ENCODE measurements at regions not wholly inside any gene's neighbourhood (a gene's known extent, or its start where the extent isn't known, plus 50 kb on each side); places are given as distances from the start of the nearest gene placed in this dataset.

DNA sequence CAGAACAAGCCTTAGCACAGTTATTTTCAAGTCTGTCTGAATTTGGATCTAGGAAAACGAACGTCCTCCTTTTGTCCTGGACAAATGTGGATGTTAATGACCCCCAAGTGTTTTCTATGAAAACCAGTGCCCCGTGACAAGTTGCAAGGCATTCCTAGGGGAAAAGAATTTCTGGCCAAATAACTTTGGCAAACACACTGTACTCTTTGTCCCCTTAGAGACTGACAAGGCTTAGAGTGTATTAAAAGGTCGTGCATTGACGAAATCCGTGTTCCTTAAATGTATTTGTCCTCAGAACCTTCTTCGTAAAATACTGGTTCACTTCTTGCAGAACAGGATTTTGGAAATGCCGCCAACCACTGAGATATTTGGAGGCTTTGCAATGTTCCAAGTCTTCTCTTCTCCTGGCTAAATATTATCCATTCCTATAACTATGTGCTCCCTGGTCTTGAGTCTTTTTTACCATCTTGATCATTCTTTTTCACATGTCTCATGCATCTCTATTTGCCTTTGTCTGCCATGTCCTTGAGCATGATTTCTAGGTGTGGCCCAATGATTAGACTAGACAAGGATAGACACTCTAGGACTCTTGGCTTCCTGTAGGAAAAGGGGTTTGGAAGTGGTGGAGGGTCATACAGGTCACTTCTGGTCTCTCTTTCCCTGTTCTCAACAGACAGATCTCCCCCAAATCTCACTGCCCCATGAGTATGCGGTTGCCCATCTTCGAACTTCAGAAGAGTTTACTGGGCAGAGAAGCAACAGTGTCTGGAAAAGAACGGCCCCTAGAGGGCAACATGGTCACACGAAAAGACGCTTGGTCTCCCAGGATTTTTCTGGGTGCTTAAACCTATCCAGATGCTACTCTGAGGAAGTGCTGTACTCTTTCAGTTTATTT, 117.5 kb downstream of the EDEM1 start:
- DNase-seq (ENCODE audit: low spot score), result peak; percentile 64

DNA sequence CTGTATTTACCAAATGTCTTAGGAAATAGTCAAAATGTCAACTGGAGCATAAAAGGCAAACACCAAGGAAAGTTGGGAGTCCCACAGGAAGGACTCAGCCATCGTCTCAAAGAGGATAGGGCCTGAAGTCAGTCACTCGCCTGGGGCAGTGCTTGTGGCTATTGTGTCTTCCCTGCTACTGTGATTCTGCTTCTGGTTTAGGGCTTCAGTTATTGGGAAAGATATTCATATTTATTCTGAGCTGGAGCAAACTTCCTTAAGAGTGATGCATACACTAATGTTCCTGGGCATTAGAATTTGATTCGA, 118.1 kb downstream of the EDEM1 start:
- DNase-seq (ENCODE audit: low spot score), result no peak

DNA sequence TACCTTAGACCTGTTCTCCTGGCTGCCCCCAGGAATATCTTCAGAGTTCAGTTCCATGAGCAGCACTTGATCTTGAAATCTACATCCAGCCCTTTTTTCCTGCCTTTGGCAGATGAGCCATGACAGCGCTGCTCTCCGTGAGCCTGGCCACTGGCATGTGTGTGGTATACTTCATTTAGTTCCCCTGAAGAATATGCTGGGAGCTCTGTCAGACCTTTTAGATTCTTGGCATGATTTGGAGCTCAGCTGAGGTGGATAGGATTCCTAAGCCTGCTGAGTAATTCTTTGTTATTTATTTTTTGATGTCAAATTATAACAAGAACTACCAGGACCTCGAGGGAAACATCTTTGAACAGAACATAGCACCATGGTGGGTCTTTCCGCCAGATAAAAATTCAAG, 121.7 kb downstream of the EDEM1 start:
- DNase-seq (ENCODE audit: low spot score), result no peak

DNA sequence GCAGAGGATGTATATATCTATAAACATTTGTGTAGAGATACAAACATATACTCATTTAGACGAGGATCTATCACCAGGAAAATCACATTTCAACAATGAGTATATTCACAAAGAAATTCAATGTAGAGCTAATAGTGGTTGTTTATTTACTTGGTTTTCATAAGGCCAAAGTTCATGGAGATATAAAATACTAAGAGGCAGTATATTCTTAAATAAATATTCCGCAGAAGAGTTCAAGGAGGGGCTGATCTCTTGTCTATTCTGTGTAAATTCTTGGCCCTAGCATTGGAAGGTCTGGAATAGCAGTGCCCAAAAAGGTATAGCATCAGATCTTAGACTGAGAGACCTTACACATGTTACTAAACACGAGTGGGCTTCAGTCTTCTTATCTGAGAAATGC, 122.1 kb downstream of the EDEM1 start:
- no peak for DNase-seq (ENCODE audit: low spot score)

DNA sequence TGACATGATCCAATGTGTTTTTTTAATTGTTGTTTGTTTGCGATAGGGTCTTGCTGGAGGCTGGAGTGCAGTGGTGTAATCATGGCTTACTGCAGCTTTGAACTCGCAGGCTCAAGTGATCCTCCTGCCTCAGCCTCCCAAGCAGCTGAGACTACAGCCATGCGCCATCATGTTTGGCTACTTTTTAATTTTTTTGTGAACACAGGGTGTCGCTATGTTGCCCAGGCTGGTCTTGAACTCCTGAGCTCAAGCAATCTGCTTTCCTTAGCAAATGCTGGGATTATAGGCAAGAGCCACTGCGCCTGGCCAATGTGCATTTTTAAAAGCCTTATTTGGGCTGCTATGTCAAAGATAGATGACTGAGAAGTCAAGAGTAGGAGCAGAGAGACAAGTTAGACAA, 123.0 kb downstream of the EDEM1 start:
- DNase-seq (ENCODE audit: low spot score), result no peak

DNA sequence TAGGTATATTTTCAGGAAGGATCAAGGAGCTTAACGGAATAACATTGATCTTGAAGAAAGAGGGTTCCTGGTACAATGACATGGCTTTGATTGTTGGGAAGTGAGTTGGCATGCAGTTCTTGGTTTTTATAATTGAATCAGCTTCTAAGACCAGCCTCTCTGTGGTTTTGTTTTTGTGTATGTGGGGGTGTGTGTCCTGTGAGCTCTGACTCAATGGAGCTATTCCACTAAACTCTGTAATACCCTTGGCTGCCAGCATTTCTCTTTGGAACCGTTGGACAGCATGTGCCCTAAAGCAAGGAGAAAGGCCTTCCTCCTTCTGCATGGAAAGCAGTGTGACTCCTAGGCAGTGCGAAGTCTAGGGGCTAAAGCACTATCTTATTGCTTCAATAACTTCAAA, 124.8 kb downstream of the EDEM1 start:
- no peak for DNase-seq (ENCODE audit: low spot score)

DNA sequence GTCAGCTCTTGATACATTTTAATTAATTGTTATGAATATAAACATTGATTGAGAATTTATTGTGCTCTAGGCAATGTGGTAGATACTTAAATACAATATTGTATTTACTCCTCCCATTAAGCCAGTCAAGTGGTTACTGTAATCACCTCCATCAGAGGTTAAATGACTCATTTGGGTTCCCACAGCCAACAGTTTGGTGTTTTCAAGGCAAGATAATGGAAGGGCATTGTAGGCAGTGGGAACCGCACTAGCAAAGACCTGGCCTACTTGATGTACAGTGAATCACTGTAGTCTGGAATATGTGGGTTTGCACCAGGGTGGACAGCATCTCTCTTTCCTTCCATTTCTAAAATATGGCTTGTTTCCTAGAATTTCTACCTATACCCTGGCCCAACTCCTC, 127.4 kb downstream of the EDEM1 start:
- DNase-seq (ENCODE audit: low spot score), result no peak

DNA sequence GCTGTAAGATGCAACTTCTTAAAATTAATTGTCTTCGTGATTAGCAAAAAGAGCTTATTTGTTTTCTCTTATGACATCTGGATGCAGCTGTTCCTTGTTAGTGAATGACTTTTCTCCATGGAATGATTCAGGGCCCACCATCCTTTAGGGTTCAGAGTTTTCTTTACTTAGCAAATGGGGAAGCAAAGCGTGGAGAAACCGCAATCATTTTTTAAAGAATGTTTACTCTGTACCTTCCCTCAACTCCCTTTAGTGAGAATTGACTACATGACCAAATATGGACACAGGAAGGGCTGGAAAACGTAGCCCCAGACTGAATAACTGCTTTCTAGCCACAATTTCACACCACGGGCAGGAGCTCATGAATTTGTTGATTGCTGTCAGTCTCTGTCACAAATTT, 130.1 kb downstream of the EDEM1 start:
- no peak for DNase-seq (ENCODE audit: low spot score)

DNA sequence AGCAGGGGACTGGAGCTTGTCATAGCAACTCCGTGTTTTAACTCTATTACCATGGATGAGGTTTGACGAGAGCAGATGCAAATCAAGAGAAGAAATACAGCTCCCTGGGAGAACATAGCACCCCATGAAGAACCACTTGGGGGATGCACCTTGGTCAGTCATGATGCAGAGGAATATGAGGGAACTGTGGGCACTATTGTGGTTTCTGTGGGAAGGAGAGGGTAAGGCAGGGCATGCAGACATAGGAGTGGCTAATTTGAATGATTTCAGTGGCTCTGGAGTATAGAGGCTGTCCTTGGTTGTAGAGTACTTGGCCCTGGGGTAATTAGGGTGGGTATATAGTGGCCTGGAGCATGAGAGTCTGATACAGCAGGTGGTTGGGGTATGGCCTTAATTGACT, 131.9 kb downstream of the EDEM1 start:
- DNase-seq (ENCODE audit: low spot score), result no peak

DNA sequence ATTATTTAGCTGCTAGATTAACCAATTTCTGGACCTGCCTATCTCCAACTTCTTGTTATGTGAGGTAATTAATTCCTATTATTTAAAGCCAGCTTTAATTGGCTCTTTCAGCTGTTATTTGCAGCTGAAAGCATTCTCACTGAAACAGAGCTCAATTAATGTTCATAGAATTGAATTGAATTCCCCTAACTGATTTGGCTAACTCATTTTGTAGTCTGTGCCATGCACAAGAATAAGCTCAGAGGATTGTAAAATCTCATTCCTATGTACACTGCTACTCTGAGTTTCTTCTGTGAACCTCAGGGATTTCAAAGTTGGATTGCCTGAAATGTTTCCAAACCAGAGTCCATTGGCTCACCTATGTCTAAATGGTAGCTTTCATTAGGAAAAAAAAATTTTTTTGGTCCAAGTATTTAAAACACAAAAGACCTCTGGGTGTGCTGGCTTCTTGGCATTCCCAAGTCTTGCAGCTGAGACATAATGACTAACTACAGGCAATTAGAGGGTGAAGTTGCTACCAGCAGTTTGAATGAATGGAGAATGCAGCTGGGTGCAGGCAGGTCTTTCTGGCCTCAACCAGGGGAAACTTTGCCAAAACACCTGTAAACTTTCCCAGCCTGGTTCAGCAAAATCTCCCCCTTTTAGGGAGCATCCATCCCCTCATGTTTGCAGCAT, 134.3 kb downstream of the EDEM1 start:
- DNase-seq (ENCODE audit: low spot score), result no peak

DNA sequence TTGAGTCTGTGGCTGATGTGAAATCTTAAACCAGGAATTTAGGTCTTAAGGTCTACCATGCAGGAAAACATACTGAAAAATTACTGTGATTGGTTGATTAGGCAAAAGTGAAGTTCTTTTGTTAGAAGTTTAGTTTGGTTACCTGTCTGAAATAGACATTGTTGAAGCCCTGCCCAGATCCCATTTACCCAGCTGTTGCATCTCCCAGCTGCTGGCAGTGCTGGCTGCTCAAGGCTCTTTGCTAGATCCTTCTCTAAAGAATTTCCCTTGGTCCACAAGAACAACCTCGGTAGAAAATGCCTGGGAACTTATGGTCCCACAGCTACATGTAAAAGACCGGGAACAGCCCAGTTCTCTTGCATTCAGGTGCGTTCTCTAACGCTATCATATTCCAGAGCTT, 137.3 kb downstream of the EDEM1 start:
- DNase-seq (ENCODE audit: low spot score), result no peak

DNA sequence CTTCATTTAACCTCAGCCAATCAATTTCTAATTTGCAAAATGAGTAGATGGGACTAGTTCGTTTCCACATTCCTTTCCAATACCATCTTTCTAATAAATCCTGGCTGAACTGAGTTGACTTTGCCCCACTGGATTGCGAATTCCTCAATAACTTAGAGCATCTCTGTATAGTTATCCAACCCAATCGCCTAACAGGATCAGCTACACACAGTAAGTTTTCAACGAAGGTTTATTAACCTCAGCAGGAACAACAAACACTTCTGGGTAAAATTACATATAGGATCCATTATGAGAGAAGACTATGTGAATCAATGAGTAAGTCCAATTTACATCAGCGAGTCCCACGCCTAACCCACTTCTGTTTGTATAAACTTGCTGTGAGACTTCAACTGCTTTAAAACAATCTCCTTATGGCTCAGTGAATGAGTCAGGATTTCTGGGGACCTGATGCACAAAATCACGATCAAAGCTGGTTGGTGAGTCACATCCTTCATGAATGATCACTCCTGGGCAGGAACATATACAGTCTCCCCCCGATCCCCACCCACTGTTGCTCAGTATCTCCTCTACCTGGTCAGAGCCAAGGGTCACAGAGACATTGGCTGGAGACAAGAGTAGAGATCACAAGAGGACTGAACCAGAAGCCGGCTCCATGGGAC, 142.8 kb downstream of the EDEM1 start:
- DNase-seq (ENCODE audit: low spot score), result no peak

DNA sequence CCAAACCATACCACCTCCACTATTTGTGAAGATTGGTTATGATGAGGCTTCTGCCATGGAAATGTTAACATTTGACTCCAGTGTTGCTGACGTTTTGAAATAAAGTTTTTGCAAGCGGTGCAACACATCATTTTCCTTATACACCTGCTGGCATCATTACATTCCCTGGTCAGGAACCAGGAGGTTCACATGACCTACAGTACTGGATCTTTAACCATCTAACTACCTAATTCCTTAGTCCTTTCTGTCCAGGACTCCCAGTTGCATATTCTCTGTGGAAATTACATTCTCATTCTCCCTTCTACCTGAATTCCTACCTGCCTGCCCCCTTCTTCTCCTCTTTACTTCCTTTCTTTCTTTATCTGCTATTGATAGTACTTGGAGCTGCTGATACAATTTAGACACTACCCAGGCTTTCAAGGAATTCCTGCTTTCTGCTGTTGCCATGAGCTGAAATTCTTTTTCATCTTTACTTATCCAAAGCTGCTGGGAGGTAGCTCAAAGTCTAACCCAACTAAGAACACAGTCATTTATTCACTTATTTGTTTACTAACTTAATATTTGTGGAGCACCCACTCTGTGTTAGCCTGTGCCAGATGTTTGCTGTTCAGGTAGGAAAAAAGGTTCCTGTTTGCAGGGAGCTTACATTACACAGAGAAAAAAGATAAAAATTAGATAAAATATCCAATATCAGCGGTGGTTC, 144.2 kb downstream of the EDEM1 start:
- DNase-seq (ENCODE audit: low spot score), result no peak

DNA sequence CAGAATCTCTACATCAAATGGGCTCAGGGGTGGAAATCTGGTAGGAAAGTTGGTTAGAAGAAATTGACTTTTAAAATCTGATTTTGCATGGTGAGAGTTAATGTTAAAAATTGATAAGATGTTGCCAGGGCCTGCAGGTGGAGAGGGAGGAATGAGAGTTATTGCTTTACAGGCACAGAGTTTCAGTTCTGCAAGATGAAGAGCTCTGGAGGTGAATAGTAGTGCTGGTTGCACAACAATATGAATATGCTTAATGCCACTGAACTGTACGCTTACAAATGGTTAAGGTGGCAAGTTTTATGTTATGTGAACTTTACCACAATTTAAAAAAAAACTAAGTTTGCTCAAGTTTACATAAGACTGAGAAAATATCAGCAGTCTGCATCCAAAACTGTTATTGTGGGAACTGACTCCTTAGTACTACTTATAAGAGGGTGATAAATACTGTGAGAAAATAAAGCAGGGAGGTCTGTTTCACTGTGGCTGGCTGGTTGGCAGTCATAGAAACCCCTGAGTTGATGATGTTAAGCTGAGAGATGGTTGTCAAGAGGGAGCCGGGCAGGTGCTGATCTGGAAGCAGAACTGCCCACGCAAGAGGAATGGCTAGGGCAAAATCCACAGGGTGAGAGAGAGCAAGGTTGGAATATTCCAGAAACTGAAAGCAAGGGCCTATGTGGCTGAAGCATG, 144.9 kb downstream of the EDEM1 start:
- no peak for DNase-seq (ENCODE audit: low spot score)

DNA sequence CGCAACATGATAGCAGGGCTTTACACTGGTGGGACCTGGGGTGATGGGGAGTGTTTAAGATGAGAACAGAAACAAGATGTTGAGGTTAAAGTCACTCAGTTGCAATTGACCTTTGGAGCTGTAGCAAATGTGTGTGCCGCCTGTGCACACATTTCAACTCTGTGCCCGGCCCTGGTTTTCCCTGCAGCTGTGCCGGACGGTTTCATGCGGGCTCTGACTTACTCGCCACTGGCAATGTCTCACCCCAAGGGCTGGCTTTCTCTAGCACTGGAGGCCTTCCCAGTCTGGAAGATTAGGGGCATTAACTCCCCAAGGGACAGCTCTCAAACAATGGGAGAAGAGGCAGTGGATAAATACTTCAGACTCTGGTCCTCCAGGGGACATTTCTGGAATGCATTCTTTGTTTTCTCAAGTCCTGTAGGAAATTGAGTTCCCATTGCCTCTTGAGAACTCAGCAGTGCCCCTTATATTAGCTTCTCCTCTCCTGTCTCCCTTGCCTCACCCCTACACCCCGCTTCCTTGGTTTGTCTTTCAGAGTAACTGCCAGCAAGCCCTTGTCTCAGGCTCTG, 152.5 kb downstream of the EDEM1 start:
- peak; percentile 48 for DNase-seq (ENCODE audit: low spot score)

DNA sequence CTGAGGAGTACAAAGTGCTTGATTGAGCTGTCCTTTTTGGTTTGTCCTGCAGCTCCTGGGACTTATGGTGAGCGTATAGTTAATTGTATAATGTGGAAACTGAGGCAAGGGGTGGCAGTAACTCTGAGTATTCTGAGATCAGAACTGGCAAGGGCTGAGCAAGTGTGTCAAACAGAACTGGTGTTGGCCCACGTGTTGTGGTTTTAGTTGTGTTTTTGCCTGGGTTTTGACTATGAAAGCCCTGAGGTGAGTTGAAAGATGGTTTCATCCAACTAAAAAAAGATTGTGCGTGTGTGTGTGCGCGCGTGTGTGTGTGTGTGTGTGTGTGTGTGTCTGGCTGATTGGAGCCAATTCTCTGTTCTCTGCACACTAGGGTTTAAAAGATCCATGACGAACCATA, 154.1 kb downstream of the EDEM1 start:
- no peak for DNase-seq (ENCODE audit: low spot score)

DNA sequence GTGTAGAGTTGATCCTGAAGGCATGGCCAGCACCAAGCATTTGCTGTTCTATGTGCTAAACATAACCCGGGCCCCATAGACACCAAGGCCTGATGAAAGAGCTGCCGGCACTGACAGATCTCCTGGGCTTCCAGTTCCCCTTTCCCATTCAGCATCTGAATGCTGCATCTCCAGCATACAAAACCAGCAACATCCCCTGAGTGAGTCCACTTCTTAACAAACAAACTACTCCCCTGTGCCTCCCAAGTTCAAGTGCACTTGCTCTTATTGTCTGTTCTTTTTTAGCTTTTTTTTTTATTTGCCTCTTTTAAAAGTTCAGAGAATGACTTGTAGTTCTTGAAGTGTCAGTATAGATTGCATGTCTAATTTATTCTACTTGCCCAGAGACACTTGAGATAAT, 156.0 kb downstream of the EDEM1 start:
- DNase-seq (ENCODE audit: low spot score), result no peak

DNA sequence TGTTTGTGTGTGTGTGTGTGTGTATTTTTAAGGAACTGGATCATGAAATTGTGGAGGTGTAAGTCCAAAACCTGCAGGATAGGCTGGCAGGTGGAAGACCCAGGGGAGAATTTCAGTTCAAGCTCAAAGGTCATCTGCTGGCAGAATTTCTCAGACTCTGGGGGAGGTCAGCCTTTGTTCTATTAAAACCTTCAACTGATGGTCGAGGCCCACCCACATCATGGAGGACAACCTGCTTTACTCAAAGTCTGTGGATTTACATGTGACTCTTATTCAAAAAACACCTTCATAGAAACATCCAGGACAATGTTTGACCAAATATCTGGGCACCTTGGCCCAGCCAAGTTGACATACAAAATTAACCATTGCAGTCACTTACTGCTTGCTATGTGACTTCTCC, 157.2 kb downstream of the EDEM1 start:
- DNase-seq (ENCODE audit: low spot score), result no peak

DNA sequence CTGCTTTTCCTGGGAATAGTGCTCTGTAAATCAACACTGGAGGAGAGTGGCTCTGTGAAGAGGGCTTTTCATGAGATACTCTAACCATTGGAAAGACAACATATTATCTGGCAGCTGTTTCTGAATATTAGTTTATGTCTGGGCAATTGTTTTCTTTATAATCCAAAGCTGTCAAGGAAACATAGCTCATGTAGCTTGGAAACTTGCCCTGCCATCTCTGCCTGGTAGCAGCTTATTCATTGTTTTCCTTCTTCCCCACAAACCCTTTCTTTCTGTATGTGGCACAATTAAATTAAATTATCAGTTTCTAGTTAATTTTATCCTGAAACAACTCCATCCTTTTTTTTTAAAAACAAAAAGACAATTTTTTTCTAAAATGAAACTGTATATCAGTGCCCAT, 160.0 kb downstream of the EDEM1 start:
- DNase-seq (ENCODE audit: low spot score), result no peak

DNA sequence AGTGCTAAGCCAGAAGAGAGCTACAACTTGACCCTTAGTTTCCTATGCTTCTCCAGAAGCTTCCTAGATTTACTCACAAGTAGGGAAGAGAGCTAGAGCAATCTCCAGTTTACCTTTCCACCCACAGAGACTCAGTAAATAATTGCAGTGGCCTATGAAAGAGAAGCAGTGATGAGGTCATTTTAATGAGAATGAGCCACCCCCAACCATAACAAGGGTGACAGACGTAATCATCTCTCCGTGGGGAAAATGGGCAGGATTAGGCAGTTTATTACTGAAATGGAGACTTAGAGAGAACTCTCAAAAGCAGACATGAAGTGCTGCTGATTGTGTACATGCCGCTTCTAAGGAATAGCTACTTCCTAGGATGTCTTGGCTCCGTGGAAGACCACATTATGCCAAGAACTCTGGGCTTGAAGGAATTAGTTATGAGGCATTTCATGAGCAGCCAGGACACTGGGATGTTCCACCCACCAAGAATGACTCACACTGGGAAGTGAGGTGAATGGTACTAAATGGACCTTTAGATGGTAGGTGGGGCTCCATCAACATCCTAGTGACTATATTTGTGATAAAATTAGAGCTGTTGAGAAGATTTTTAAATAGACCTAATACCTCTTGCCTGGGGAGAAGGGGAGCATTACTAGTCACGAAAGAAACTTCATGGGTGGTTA, 160.9 kb downstream of the EDEM1 start:
- no peak for DNase-seq (ENCODE audit: low spot score)

DNA sequence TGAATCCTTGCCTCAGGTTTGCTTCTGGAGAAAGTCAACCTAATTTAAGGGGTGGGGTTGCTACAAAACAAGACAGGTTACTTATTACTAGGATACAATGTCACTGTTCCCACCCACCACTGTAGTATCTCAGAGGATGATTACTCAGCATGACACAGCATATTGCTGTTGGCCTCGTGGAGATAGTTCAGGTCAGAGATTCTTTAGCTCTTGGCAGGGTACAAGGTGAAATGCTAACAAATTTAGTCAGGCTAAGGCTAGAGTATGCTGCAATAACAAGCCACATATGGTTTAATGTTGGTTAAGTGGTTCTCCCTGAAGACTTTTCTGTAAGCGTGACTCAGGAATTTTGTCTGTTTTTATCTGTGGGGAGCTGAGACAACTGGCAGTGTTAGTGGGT, 161.8 kb downstream of the EDEM1 start:
- DNase-seq (ENCODE audit: low spot score), result no peak

All from ecto neural progenitor cell (in vitro differentiated cells).